GM12873 (cell line): ENCODE measurements at regions not wholly inside any gene's neighbourhood (a gene's known extent, or its start where the extent isn't known, plus 50 kb on each side); places are given as distances from the start of the nearest gene placed in this dataset.

ENCODE experiments used
- CTCF ChIP-seq: IDR thresholded peaks from 2 replicates; pipeline ENCODE4 v1.5.1; 2012; ENCODE audit warnings: low read depth, mild to moderate bottlenecking, moderate library complexity, low read length, control low read depth; ENCODE audit not compliant: insufficient read depth; ENCODE audit errors: missing control alignments

DNA sequence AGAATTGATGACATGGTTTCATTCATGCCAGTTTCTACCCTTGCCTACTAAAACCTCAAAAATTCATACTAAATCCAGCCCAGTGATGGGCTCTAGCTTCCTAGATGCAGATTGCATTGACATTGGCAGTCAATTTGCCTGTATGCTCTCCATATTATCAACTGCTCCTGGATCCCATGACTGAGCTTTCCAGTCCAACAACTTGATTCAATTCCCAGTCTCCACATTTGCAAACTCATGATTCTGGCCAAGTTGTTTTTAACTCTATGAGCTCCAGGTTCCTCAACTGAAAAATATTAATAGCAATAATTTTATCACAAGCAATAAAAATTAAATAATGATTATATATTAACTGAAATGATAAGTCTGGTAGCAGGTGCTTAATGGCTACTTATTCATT, 51.0 kb upstream of the DSC1 start:
- no peak for TF ChIP-seq CTCF

DNA sequence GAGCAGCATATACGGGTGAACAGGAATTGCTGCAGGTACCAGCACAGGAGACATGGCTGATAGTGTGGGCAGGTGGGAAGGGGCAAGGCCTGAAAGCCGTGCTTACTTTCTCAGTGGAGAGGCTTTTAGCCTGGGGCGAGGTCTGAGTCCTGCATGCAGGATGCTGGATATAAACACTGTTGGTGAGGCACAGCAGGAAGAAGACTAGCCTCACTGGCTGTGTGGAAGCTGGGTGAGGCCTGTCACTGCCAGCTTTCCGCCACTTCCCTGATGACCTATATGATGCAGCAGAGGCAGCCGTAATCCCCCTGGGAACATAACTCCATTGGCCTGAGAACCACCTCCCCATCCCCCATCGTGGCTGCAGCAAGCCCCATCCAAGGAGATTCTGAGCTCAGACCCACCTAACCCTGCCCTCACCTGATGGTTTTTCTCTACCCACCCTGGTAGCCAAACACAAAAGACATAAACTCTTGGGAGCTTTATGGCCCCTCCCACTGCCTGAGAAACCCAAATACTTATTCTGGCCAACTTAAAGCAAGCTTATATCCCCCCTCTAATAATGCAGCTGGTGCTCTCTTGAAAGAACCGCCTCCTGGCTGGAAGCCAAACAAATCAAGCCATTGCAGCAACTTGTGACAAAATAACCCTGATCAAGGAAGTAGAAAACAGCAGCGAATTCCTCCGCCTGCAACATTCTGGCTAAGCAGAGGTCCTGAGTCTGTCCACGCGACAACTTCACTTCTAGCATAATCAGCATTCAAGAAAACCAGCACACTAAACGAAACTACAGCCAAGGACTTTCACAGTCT, 54.6 kb upstream of the DSC1 start:
- TF ChIP-seq CTCF, result no peak

DNA sequence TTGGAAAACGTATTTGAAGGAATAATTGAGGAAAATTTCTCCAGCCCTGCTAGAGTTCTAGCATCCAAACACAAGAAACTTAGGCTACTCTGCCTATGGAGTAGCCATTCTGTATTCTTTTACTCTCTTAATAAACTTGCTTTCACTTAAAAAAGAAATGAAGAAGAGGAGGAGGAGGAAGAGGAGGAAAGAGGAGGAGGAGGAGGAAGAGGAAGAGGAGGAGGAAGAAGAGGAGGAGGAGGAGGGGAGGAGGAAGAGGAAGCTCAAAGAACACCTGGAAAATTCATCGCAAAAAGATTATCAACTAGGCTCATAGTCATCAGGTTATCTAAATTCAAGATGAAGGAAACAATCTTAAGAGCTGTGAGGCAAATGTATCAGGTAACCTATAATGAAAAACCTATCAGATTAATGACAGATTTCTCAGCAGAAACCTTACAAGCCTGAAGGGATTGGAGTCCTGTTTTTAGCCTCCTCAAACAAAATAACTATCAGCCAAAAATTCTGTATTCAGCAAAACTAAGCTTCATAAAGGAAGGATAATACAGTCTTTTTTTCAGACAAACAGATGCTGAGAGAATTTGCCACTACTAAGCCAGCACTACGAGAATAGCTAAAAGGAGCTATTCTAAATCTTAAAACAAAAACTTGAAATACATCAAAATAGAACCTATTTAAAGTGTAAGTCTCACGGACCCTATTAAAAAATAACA, 56.2 kb upstream of the DSC1 start:
- no peak for TF ChIP-seq CTCF

DNA sequence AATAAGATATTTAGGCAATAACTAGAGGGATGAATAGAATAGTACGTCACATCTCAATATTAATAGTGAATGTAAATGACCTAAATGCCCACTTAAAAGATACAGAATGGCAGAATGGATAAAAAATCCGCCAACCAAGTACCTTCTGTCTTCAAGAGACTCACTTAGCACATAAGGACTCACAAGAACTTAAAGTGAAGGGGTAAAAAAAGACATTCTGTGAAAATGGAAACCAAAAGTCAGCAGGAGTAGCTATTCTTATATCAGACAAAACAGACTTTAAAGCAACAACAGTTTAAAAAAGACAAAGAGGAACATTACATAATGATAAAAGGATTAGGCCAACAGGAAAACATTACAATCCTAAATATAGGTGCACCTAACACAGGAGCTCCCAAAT, 56.7 kb upstream of the DSC1 start:
- TF ChIP-seq CTCF, result no peak

GRCh38 chr18:31223371-31223770, 60.7 kb upstream of the DSC1 start:
- no peak for TF ChIP-seq CTCF

GRCh38 chr18:31225668-31226067, 63.0 kb upstream of the DSC1 start:
- TF ChIP-seq CTCF, result no peak

GRCh38 chr18:31227497-31228229, 65.0 kb upstream of the DSC1 start:
- TF ChIP-seq CTCF, result no peak
